Ishikawa (cell line): ENCODE measurements at regions not wholly inside any gene's neighbourhood (a gene's known extent, or its start where the extent isn't known, plus 50 kb on each side); places are given as distances from the start of the nearest gene placed in this dataset.

ENCODE experiments used
- CEBPB ChIP-seq: IDR thresholded peaks from 2 replicates; pipeline ENCODE4 v1.6.1; 2012
- CREB1 ChIP-seq: IDR thresholded peaks from 2 replicates; pipeline ENCODE4 v1.6.1; 2012; ENCODE audit warnings: low read depth
- EGR1 ChIP-seq: IDR thresholded peaks from 2 replicates; pipeline ENCODE4 v1.6.1; 2012
- EP300 ChIP-seq: IDR thresholded peaks from 2 replicates; pipeline ENCODE4 v1.6.1; 2012; ENCODE audit warnings: borderline replicate concordance
- FOXM1 ChIP-seq: IDR thresholded peaks from 2 replicates; pipeline ENCODE4 v1.6.1; 2012; ENCODE audit warnings: low read depth, borderline replicate concordance
- MAX ChIP-seq: IDR thresholded peaks from 2 replicates; pipeline ENCODE4 v1.6.1; 2012
- NFIC ChIP-seq: IDR thresholded peaks from 2 replicates; pipeline ENCODE4 v1.6.1; 2012
- RAD21 ChIP-seq: IDR thresholded peaks from 2 replicates; pipeline ENCODE4 v1.6.1; 2012; ENCODE audit warnings: low read depth
- REST ChIP-seq: IDR thresholded peaks from 2 replicates; pipeline ENCODE4 v1.6.1; 2012; ENCODE audit warnings: low read depth, mild to moderate bottlenecking
- TAF1 ChIP-seq: IDR thresholded peaks from 2 replicates; pipeline ENCODE4 v1.6.1; 2012; ENCODE audit warnings: low read depth, mild to moderate bottlenecking
- TCF12 ChIP-seq: IDR thresholded peaks from 2 replicates; pipeline ENCODE4 v1.6.1; 2012; ENCODE audit warnings: low read depth
- TEAD4 ChIP-seq: IDR thresholded peaks from 2 replicates; pipeline ENCODE4 v1.6.1; 2012
- USF1 ChIP-seq: IDR thresholded peaks from 2 replicates; pipeline ENCODE4 v1.6.1; 2012
- YY1 ChIP-seq: IDR thresholded peaks from 2 replicates; pipeline ENCODE4 v1.6.1; 2012; ENCODE audit warnings: low read depth
- ZBTB7A ChIP-seq: IDR thresholded peaks from 2 replicates; pipeline ENCODE4 v1.6.1; 2012; ENCODE audit warnings: low read depth

- TF ChIP-seq NFIC = peak; percentile 80
- TF ChIP-seq RAD21 = peak; percentile 7; the same call in 1 of the 2 replicates
- TF ChIP-seq TAF1 = no peak
- TF ChIP-seq TCF12 = peak; percentile 15; the same call in 1 of the 2 replicates
- no peak for TF ChIP-seq CEBPB
- TF ChIP-seq YY1 = peak; percentile 53; the same call in 1 of the 2 replicates
- no peak for TF ChIP-seq CREB1
Observed at GRCh38 chr18:22816266-22817176, 116.6 kb upstream of the RBBP8 start.

- TF ChIP-seq FOXM1 = peak; percentile 51; the same call in 1 of the 2 replicates
- TF ChIP-seq CEBPB = no peak
- TF ChIP-seq CREB1 = no peak
- no peak for TF ChIP-seq MAX
- peak; percentile 63 for TF ChIP-seq EP300
- TF ChIP-seq NFIC = peak; percentile 56; the same call in 1 of the 2 replicates
- TF ChIP-seq TCF12 = peak; percentile 46; the same call in 1 of the 2 replicates
- TF ChIP-seq ZBTB7A = no peak
- peak; percentile 34; the same call in 1 of the 2 replicates for TF ChIP-seq TEAD4
- TF ChIP-seq REST = no peak
- TF ChIP-seq EGR1 = no peak
- TF ChIP-seq RAD21 = no peak
Observed at GRCh38 chr18:22817844-22818243, 115.3 kb upstream of the RBBP8 start.

- no peak for TF ChIP-seq USF1
- peak; percentile 15 for TF ChIP-seq RAD21
- TF ChIP-seq REST = no peak
- TF ChIP-seq MAX = no peak
- TF ChIP-seq TAF1 = no peak
- TF ChIP-seq TEAD4 = peak; percentile 93
- peak; percentile 96 for TF ChIP-seq TCF12
- TF ChIP-seq EP300 = peak; percentile 97
- no peak for TF ChIP-seq ZBTB7A
- peak; percentile 94 for TF ChIP-seq NFIC
- TF ChIP-seq FOXM1 = peak; percentile 93
- TF ChIP-seq YY1 = peak; percentile 74; the same call in 1 of the 2 replicates
- TF ChIP-seq CREB1 = no peak
- no peak for TF ChIP-seq EGR1
- peak; percentile 88 for TF ChIP-seq CEBPB
Observed at GRCh38 chr18:22822024-22822423, 111.1 kb upstream of the RBBP8 start.

- TF ChIP-seq RAD21 = no peak
- no peak for TF ChIP-seq EGR1
- TF ChIP-seq TCF12 = no peak
- no peak for TF ChIP-seq REST
Observed at GRCh38 chr18:22822841-22823508, 110.2 kb upstream of the RBBP8 start.
